ENCODE measurements at regions not wholly inside any gene's neighbourhood (a gene's known extent, or its start where the extent isn't known, plus 50 kb on each side); places are given as distances from the start of the nearest gene placed in this dataset.
"Not testable (repeated sequence)": the region's sequence is repeated elsewhere in the genome, so short reads cannot be mapped to it uniquely, and the experiment has no call there.

DNA sequence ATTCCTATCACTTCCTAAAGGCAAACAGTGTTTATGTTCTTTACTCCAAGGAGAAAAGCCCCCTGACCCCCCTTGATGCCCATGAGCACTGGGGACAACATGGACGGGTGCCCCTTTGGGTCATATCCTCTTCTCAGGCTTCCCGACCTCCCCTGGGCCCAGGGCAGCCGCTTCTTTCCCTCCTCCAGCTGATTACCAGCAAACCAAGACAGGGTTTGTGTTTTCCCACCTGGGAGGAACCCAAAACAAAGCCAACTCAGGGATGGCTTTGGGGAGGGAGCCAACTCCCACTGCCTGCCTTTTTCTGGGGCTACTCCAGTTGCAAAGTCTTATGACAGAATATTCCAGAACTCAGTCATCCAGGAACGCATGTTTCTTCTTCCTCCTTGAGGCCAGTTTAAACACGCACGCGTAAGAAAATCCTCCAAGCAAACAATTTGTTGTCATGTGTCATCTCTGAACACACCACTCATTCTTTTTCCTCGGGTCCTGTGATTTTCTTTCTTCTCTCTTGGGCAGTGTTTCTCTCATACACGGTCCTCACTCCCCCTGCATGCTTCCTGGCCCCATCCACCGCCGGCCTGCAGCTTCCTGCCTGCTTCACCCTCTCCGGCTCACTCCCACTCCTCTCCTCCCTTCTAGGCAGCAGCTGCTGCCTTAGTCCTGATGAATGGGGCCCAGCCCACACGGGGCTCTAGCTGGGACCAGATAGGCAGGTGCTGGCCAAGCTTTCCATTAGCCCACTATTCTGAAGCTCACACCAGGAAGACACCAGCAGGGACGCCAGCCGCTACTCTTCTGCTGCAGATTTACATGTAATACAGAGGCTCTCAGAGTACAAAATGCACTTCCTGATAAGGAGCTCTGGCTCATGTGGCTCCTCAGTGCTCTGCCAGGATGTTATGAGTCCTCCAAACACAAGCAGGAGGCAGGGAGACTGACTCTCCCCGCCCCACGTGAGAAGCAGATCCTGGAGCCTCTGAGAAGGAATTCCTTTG lies 116.7 kb upstream of the VOPP1 start:
- TF ChIP-seq CTCF, POLR2A (IDR thresholded peaks at IDR 0.05): not testable (repeated sequence)

Data from breast epithelium (tissue), 3 donors.